ENCODE measurements at regions not wholly inside any gene's neighbourhood (a gene's known extent, or its start where the extent isn't known, plus 50 kb on each side); places are given as distances from the start of the nearest gene placed in this dataset.
"Not testable (repeated sequence)": the region's sequence is repeated elsewhere in the genome, so short reads cannot be mapped to it uniquely, and the experiment has no call there.

GRCh38 chr1:149378462-149378861, 96.4 kb upstream of the NBPF19 start:
- TF ChIP-seq POU6F1 (CRISPR knock-in tag; IDR thresholded peaks at IDR 0.05; ENCODE audit: borderline replicate concordance, low read depth); TSHZ2 (CRISPR knock-in tag; IDR thresholded peaks at IDR 0.05); OSR1 (CRISPR knock-in tag; IDR thresholded peaks at IDR 0.05); ARNTL (CRISPR knock-in tag; IDR thresholded peaks at IDR 0.05; ENCODE audit: borderline replicate concordance, low read depth); ZC3H10 (CRISPR knock-in tag; IDR thresholded peaks at IDR 0.05); PATZ1 (CRISPR knock-in tag; IDR thresholded peaks at IDR 0.05; ENCODE audit: borderline replicate concordance); ESRRG (CRISPR knock-in tag; IDR thresholded peaks at IDR 0.05); CREB5 (CRISPR knock-in tag; IDR thresholded peaks at IDR 0.05; ENCODE audit: low read depth); ZNF565 (CRISPR knock-in tag; conservative IDR thresholded peaks at IDR 0.05; ENCODE audit: low read depth); CSDC2 (CRISPR knock-in tag; IDR thresholded peaks at IDR 0.05): not testable (repeated sequence)

All from SK-N-SH treated with all-trans-retinoic acid at 6 μM for 48 hours (cell line).